ENCODE measurements at regions not wholly inside any gene's neighbourhood (a gene's known extent, or its start where the extent isn't known, plus 50 kb on each side); places are given as distances from the start of the nearest gene placed in this dataset.
A peak's percentile ranks its signal among the peaks of the same experiment; 100 is the strongest.

GRCh38 chr22:27228771-27229170 lies 571.4 kb downstream of the MIAT start:
- Histone ChIP-seq H3K27ac (ENCODE audit: low read depth, low read length, severe bottlenecking) (no peak overlapping the region), H3K36me3 (ENCODE audit: control insufficient read depth, insufficient read depth, low read length) (no peaks in the 10 kb centered on the region), H3K9me3 (ENCODE audit: control insufficient read depth, low read length) (peaks cover 4% of the 10 kb centered on the region), H3K4me3 (ENCODE audit: extremely low read depth, insufficient read depth, low read length, poor library complexity, severe bottlenecking) (no peak overlapping the region), H3K4me1 (ENCODE audit: control insufficient read depth, insufficient read depth, low read length, poor library complexity, severe bottlenecking) (peaks cover 10% of the 10 kb centered on the region)
- WGBS, 2 experiments (ENCODE audit: insufficient coverage in 2 of 2) = no CpG with 5 or more reads among the region's 2 CpGs

DNA sequence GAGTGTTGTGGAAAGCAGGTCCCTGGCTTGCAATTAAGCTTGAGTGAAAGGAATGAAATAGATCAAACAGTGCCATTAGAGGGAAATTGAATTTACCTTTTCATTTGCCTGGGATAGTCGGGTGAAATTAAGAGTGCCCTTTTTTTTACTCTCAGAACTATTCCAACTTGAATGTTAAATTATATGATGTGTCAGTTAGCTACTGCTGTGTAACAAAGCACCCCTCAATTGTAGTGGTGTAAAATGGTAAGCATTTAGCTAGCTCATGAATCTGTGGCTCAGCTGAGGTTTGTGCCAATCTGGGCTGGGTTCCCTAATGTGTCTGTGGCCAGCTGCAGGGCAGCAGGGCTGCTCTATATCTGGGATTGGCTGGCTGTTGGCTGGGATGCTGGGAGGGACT lies 571.4 kb downstream of the MN1 start:
- Histone ChIP-seq H3K27ac (ENCODE audit: low read depth, low read length, severe bottlenecking) (no peak overlapping the region), H3K4me1 (ENCODE audit: control insufficient read depth, insufficient read depth, low read length, poor library complexity, severe bottlenecking) (no peaks in the 10 kb centered on the region), H3K9me3 (ENCODE audit: control insufficient read depth, low read length) (peaks cover 4% of the 10 kb centered on the region), H3K36me3 (ENCODE audit: control insufficient read depth, insufficient read depth, low read length) (no peaks in the 10 kb centered on the region), H3K4me3 (ENCODE audit: extremely low read depth, insufficient read depth, low read length, poor library complexity, severe bottlenecking) (no peak overlapping the region)
- WGBS, 2 experiments (ENCODE audit: insufficient coverage in 2 of 2) = no CpG with 5 or more reads among the region's 1 CpG

DNA sequence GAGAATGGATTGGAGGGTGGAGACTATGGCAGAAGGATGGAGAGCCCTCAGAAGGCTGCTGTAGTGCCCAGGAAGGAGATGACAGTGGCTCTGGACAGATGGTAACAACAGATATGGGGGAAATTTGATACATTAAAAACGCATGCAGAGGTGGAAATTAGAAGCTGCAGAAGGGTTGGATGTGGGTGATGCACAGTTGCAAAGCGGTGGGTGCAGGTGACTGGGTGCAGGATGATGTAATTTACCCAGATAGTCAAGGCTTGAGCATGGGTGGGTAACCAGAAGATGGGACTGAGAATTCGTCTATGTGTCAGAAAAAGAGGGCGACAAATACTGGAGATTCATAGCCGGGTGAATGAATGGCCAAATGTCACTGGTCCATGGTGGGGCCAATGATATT lies 570.3 kb downstream of the MN1 start:
- H3K36me3 ChIP-seq (ENCODE audit: control insufficient read depth, insufficient read depth, low read length) = no peaks in the 10 kb centered on the region
- WGBS, 2 experiments (ENCODE audit: insufficient coverage in 2 of 2) = 91 to 96% methylated on average over 5 of the region's 5 CpGs

DNA sequence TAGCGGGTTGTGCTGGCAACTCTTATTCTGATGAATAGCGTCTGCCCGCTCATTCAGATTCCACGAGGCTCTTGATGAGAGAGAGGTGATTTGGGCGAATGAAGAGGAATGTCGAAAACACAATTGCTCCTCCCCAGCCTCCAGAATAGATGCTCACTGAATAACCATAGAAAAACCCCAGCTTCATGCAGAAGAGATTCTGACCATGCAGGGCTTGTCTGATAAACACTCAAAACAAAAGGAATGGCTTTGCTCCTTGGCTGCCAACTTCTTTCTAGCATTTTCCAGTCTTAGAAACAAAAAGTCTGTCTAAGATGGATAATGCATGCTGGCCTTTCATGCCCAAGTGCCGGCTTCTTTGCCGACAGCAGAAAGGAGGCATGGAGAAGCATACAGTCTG lies 569.5 kb downstream of the MN1 start:
- H3K9me3 ChIP-seq (ENCODE audit: control insufficient read depth, low read length) = peaks cover 4% of the 10 kb centered on the region
- 80 to 90% methylated on average over 1 to 6 of the region's 8 CpGs for WGBS, 2 experiments (ENCODE audit: insufficient coverage in 2 of 2)

More for the DNA sequence above, 570.3 kb downstream of the MN1 start:
- peaks cover 4% of the 10 kb centered on the region for H3K9me3 ChIP-seq (ENCODE audit: control insufficient read depth, low read length)
- no peaks in the 10 kb centered on the region for H3K4me1 ChIP-seq (ENCODE audit: control insufficient read depth, insufficient read depth, low read length, poor library complexity, severe bottlenecking)
- H3K4me3 ChIP-seq (ENCODE audit: extremely low read depth, insufficient read depth, low read length, poor library complexity, severe bottlenecking) = no peak overlapping the region
- no peak overlapping the region for H3K27ac ChIP-seq (ENCODE audit: low read depth, low read length, severe bottlenecking)

GRCh38 chr22:27237080-27237741 lies 564.3 kb downstream of the MN1 start:
- Histone ChIP-seq H3K4me1 (ENCODE audit: control insufficient read depth, insufficient read depth, low read length, poor library complexity, severe bottlenecking) (peaks cover 26% of the 10 kb centered on the region), H3K9me3 (ENCODE audit: control insufficient read depth, low read length) (no peaks in the 10 kb centered on the region), H3K4me3 (ENCODE audit: extremely low read depth, insufficient read depth, low read length, poor library complexity, severe bottlenecking) (no peak overlapping the region), H3K36me3 (ENCODE audit: control insufficient read depth, insufficient read depth, low read length) (no peaks in the 10 kb centered on the region), H3K27ac (ENCODE audit: low read depth, low read length, severe bottlenecking) (no peak overlapping the region)
- 86 to 87% methylated on average over 17 to 20 of the region's 23 CpGs for WGBS, 2 experiments (ENCODE audit: insufficient coverage in 2 of 2)

More for the DNA sequence above, 569.5 kb downstream of the MN1 start:
- H3K4me1 ChIP-seq (ENCODE audit: control insufficient read depth, insufficient read depth, low read length, poor library complexity, severe bottlenecking) = peaks cover 3% of the 10 kb centered on the region
- no peak overlapping the region for H3K4me3 ChIP-seq (ENCODE audit: extremely low read depth, insufficient read depth, low read length, poor library complexity, severe bottlenecking)
- H3K36me3 ChIP-seq (ENCODE audit: control insufficient read depth, insufficient read depth, low read length) = no peaks in the 10 kb centered on the region
- no peak overlapping the region for H3K27ac ChIP-seq (ENCODE audit: low read depth, low read length, severe bottlenecking)

DNA sequence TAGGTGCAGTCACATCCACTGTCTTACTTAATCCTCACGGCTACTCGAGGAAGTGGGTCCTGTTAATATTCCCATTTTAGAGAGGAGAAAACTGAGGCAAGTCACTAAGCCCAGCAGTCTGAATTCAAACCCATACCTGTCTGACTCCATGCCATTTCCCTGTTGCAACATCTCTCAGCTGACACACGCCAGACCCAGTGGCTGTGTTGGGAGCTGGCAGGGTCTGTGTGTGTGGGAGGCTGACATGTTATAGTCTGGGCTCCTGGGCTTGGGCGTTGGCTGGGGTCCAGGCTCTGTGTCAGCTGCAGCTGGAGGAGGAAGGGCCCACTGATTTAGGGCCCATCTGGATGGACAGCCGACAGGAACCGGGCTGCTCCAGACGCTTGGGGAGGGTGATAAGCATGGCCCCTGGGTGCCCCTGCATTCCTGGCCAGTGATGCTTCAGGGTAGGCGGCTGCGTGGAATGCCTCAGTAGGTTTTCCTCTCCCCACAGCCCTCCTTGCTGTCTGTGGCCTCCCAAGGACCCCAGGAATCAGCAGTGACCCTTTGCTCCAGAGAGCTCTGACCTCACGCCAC lies 562.5 kb downstream of the MN1 start:
- Histone ChIP-seq H3K4me1 (ENCODE audit: control insufficient read depth, insufficient read depth, low read length, poor library complexity, severe bottlenecking) (peaks cover 28% of the 10 kb centered on the region), H3K36me3 (ENCODE audit: control insufficient read depth, insufficient read depth, low read length) (no peaks in the 10 kb centered on the region), H3K27ac (ENCODE audit: low read depth, low read length, severe bottlenecking) (peak overlapping the region; percentile 67), H3K9me3 (ENCODE audit: control insufficient read depth, low read length) (no peaks in the 10 kb centered on the region), H3K4me3 (ENCODE audit: extremely low read depth, insufficient read depth, low read length, poor library complexity, severe bottlenecking) (no peak overlapping the region)
- 73 to 86% methylated on average over 3 to 8 of the region's 10 CpGs for WGBS, 2 experiments (ENCODE audit: insufficient coverage in 2 of 2)

GRCh38 chr22:27239520-27239919 lies 562.0 kb downstream of the MN1 start:
- Histone ChIP-seq H3K27ac (ENCODE audit: low read depth, low read length, severe bottlenecking) (peak overlapping the region; percentile 67), H3K36me3 (ENCODE audit: control insufficient read depth, insufficient read depth, low read length) (no peaks in the 10 kb centered on the region), H3K4me3 (ENCODE audit: extremely low read depth, insufficient read depth, low read length, poor library complexity, severe bottlenecking) (no peak overlapping the region), H3K4me1 (ENCODE audit: control insufficient read depth, insufficient read depth, low read length, poor library complexity, severe bottlenecking) (peaks cover 28% of the 10 kb centered on the region), H3K9me3 (ENCODE audit: control insufficient read depth, low read length) (no peaks in the 10 kb centered on the region)
- 89 to 96% methylated on average over 3 to 4 of the region's 4 CpGs for WGBS, 2 experiments (ENCODE audit: insufficient coverage in 2 of 2)

DNA sequence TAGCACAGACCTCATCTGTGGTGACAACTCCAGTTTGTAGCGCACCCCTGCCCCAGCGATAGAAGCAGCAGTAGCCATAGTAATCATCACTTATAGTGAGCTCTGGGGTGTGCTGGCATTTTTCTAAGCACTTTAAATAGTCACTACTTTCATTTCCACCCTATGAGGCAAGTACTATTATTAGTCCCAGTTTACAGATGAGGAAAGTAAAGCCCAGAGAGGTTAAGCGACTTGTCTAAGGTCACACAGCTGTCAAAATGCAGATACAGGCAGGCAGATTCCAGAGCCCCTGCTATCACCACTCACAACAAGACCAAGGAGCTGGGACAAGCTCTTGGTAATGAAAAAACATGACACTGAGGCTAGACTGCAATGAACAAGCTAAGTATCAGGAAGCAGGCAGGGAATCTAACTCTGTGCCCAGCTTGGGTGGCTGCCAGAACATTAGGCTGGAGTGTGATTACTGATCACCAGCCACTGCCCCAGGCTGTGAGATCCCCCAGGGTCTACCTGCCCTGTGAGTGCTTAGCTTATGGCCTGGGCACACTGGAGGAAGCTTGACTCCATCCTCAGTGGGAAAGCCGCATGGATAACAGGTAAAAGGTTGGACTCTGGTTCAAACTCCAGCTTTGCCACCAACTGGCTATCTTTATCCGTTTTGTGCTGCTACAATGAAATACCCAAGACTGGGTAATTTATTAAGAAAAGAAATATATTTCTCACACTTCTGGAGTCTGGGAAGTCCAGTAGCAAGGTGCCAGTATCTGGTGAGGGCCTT lies 561.1 kb downstream of the MN1 start:
- no peaks in the 10 kb centered on the region for H3K36me3 ChIP-seq (ENCODE audit: control insufficient read depth, insufficient read depth, low read length)
- WGBS, 2 experiments (ENCODE audit: insufficient coverage in 2 of 2) = 80 to 86% methylated on average over 1 to 3 of the region's 5 CpGs
- no peak overlapping the region for H3K4me3 ChIP-seq (ENCODE audit: extremely low read depth, insufficient read depth, low read length, poor library complexity, severe bottlenecking)
- H3K4me1 ChIP-seq (ENCODE audit: control insufficient read depth, insufficient read depth, low read length, poor library complexity, severe bottlenecking) = peaks cover 28% of the 10 kb centered on the region
- H3K9me3 ChIP-seq (ENCODE audit: control insufficient read depth, low read length) = no peaks in the 10 kb centered on the region
- no peak overlapping the region for H3K27ac ChIP-seq (ENCODE audit: low read depth, low read length, severe bottlenecking)

GRCh38 chr22:27241430-27242321 lies 559.9 kb downstream of the MN1 start:
- Histone ChIP-seq H3K4me1 (ENCODE audit: control insufficient read depth, insufficient read depth, low read length, poor library complexity, severe bottlenecking) (peaks cover 28% of the 10 kb centered on the region), H3K27ac (ENCODE audit: low read depth, low read length, severe bottlenecking) (peak overlapping the region; percentile 23), H3K4me3 (ENCODE audit: extremely low read depth, insufficient read depth, low read length, poor library complexity, severe bottlenecking) (no peak overlapping the region), H3K36me3 (ENCODE audit: control insufficient read depth, insufficient read depth, low read length) (no peaks in the 10 kb centered on the region), H3K9me3 (ENCODE audit: control insufficient read depth, low read length) (no peaks in the 10 kb centered on the region)
- 96% methylated on average over 5 to 8 of the region's 8 CpGs for WGBS, 2 experiments (ENCODE audit: insufficient coverage in 2 of 2)

- Histone ChIP-seq H3K27ac (ENCODE audit: low read depth, low read length, severe bottlenecking) (no peak overlapping the region), H3K9me3 (ENCODE audit: control insufficient read depth, low read length) (no peaks in the 10 kb centered on the region), H3K4me3 (ENCODE audit: extremely low read depth, insufficient read depth, low read length, poor library complexity, severe bottlenecking) (no peak overlapping the region), H3K4me1 (ENCODE audit: control insufficient read depth, insufficient read depth, low read length, poor library complexity, severe bottlenecking) (peaks cover 21% of the 10 kb centered on the region), H3K36me3 (ENCODE audit: control insufficient read depth, insufficient read depth, low read length) (no peaks in the 10 kb centered on the region)
- WGBS, 2 experiments (ENCODE audit: insufficient coverage in 2 of 2) = 83 to 88% methylated on average over 1 of the region's 6 CpGs
These were observed 559.1 kb downstream of the MN1 start for GRCh38 chr22:27242474-27242873.
